AG04450 (cell line): ENCODE measurements at regions not wholly inside any gene's neighbourhood (a gene's known extent, or its start where the extent isn't known, plus 50 kb on each side); places are given as distances from the start of the nearest gene placed in this dataset.
"Not testable (repeated sequence)": the region's sequence is repeated elsewhere in the genome, so short reads cannot be mapped to it uniquely, and the experiment has no call there.

Experiments used
- CTCF ChIA-PET: fragments of 300-600, 350-600 bp; formaldehyde crosslinking; extraction: SDS; loops from one replicate; lab custom pipeline; 2022; ENCODE audit warnings: antibody characterized with exemption, inconsistent platforms; lab: Charles Lee
- POLR2A ChIA-PET: fragments of 350-600 bp; formaldehyde crosslinking; extraction: SDS; loops from one replicate; lab custom pipeline; 2021; ENCODE audit warnings: antibody characterized with exemption, inconsistent platforms; lab: Yijun Ruan, JAX
- DNase-seq: peaks from one replicate; pipeline ENCODE4 v3.0.0-alpha.2; 2011; ENCODE audit warnings: low read depth, low spot score
- H3K27ac ChIP-seq: one replicate; pipeline ENCODE4 v1.5.1; 2012; ENCODE audit warnings: low read depth, low read length, control low read depth
- H3K27me3 ChIP-seq: one replicate; pipeline ENCODE4 v1.6.0; 2012; ENCODE audit warnings: low read length; ENCODE audit not compliant: control insufficient read depth, insufficient read depth
- H3K4me3 ChIP-seq: 2 replicates; pipeline ENCODE4 v1.5.1; 2011; ENCODE audit warnings: mild to moderate bottlenecking, low read depth, low read length, control low read depth
- H3K9me3 ChIP-seq: 2 replicates; pipeline ENCODE4 v1.5.1; 2012; ENCODE audit warnings: low read length; ENCODE audit not compliant: control insufficient read depth, insufficient read depth
- TF ChIP-seq, protein P1 (sequence below): IDR thresholded peaks from 2 replicates; pipeline ENCODE4 v1.5.1; 2011; ENCODE audit warnings: low read depth, low read length, control low read depth, inconsistent platforms

DNA sequence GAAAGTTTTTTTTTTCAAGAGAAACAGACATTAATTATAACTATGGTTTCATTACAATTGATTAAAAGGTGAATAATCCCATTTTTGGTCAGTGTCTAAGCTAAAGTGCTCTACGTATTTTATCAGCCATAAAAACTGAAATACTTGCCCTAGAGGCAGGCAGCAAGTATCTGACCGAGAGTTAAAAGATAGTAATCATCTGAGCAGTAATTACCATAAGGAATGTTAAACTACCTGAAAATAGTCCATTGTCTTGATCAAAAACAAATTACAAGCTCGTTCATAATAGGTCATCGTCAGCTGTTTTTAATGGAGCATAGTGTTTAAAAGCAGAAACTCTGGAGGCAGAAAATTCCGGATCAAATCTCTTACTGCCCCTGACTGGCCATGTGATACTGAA is 105.7 kb upstream of the ZEB2 start:
- TF ChIP-seq, protein P1, sequence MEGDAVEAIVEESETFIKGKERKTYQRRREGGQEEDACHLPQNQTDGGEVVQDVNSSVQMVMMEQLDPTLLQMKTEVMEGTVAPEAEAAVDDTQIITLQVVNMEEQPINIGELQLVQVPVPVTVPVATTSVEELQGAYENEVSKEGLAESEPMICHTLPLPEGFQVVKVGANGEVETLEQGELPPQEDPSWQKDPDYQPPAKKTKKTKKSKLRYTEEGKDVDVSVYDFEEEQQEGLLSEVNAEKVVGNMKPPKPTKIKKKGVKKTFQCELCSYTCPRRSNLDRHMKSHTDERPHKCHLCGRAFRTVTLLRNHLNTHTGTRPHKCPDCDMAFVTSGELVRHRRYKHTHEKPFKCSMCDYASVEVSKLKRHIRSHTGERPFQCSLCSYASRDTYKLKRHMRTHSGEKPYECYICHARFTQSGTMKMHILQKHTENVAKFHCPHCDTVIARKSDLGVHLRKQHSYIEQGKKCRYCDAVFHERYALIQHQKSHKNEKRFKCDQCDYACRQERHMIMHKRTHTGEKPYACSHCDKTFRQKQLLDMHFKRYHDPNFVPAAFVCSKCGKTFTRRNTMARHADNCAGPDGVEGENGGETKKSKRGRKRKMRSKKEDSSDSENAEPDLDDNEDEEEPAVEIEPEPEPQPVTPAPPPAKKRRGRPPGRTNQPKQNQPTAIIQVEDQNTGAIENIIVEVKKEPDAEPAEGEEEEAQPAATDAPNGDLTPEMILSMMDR, result no peak
- ChIA-PET CTCF (no interaction called here), POLR2A (no interaction called here)
- Histone ChIP-seq H3K4me3 (no peak overlapping the region), H3K27ac (no peak overlapping the region), H3K27me3 (no peaks in the 10 kb centered on the region), H3K9me3 (no peaks in the 10 kb centered on the region)
- no peak for DNase-seq

DNA sequence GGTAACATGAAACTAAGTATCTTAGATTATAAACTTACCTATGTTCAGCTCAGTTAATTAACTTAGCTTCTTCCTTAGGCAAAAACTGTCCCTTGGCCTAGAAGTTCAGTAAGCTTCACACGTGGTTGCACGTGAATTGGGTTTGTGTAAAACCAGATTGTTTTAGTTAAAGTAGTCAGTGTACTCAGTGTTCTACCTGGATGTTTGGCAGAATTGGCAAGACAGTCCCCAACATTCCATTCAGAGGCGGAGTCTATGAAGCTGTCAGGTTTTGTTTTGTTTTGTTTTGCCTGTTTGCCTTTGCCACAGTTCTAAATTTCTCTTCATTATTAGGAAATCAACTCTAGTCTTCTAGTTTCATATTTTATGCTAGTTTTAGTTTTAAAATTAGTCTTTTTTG is 105.3 kb upstream of the ZEB2 start:
- CTCF ChIA-PET, result no interaction called here
- Histone ChIP-seq H3K27me3 (no peaks in the 10 kb centered on the region), H3K27ac (no peak overlapping the region), H3K4me3 (no peak overlapping the region), H3K9me3 (no peaks in the 10 kb centered on the region)
- POLR2A ChIA-PET, result no interaction called here
- TF ChIP-seq, protein P1, result no peak
- no peak for DNase-seq

DNA sequence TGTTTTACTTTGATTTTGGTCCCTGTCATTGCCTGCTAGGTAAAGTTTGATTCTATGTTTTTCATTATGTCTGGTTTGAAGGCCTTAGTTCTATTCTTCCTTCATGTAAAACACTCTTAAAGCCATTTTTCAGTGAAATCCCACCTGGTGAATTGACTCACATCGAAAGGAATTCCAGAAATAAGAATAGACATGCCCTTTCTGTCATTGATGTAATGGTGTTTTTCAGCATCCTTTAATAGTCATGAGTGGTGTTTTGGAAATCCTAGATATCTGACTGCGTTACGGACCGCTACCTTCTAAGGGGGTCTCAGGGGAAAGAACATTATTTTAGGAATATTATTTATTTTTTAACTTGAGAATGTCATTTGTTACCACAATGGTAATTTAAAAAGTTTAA is 104.5 kb upstream of the ZEB2 start:
- ChIA-PET POLR2A (no interaction called here), CTCF (no interaction called here)
- Histone ChIP-seq H3K4me3 (no peak overlapping the region), H3K9me3 (no peaks in the 10 kb centered on the region), H3K27ac (no peak overlapping the region), H3K27me3 (no peaks in the 10 kb centered on the region)
- TF ChIP-seq, protein P1, result no peak
- no peak for DNase-seq

DNA sequence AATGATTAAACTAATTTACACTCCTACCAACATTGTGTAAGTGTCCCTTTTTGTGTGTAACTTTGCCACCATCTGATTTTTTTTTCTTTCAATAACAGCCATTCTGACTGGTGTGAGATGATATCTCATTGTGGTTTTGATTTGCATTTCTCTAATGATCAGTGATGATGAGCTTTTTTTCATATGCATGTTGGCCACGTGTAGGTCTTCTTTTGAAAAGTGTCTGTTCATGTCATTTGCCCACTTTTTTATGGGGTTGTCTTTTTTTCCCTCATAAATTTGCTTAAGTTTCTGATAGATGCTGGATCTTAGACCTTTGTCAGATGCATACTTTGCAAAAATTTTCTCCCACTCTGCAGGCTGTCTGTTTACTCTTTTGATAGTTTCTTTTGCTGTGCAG is 102.5 kb upstream of the ZEB2 start:
- H3K9me3 ChIP-seq, POLR2A ChIA-PET, H3K27ac ChIP-seq, DNase-seq, H3K4me3 ChIP-seq, H3K27me3 ChIP-seq: not testable (repeated sequence)
- CTCF ChIA-PET, result interaction anchor here (1.7 kb wide), 1 partner anchor 12 kb away, joined by 3 read pairs; no protein-coding TSS in a partner anchor

DNA sequence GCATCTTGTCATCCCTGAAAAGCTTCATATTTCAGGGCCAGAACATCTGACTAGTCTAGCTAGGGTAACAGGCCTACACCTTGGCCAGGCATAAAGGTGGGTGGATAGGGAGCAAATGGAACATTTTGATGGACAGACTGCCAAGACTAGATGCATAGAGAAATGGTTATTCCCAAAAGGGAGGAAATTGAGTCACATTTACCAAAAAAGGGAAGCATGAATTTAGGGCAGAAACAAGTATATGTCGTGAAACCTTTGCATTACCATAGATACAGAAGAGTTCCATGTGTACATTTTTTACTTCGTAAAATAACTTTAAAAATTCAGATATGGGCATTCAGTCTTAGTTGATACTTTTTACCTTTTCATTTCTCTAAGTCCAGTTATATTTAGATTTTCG is 101.3 kb upstream of the ZEB2 start:
- no peak for DNase-seq
- no peak overlapping the region for H3K4me3 ChIP-seq
- no peaks in the 10 kb centered on the region for H3K9me3 ChIP-seq
- TF ChIP-seq, protein P1, result no peak
- H3K27me3 ChIP-seq, result no peaks in the 10 kb centered on the region
- H3K27ac ChIP-seq, result no peak overlapping the region
- ChIA-PET POLR2A (no interaction called here), CTCF (no interaction called here)

DNA sequence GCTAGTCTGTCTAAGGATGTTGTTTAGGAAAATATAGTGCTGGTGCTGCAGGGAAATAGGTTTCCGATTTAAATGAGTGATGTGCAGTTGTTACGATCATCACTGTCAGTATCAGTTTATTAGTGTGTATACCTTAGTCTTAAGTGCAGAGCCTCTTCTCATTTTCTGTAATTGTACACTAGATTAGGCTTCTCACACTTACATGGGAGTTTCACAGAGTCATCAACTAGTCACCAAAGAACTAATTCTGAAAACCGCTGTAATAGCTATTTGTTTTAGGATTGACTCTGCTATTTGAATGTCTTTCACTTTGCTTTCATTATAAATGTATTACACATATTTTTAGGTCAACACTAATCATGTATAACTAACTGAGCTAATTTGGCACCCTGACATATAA is 99.8 kb upstream of the ZEB2 start:
- Histone ChIP-seq H3K4me3 (no peak overlapping the region), H3K9me3 (no peaks in the 10 kb centered on the region), H3K27ac (no peak overlapping the region), H3K27me3 (no peaks in the 10 kb centered on the region)
- TF ChIP-seq, protein P1, result no peak
- ChIA-PET CTCF (no interaction called here), POLR2A (no interaction called here)
- DNase-seq, result no peak

DNA sequence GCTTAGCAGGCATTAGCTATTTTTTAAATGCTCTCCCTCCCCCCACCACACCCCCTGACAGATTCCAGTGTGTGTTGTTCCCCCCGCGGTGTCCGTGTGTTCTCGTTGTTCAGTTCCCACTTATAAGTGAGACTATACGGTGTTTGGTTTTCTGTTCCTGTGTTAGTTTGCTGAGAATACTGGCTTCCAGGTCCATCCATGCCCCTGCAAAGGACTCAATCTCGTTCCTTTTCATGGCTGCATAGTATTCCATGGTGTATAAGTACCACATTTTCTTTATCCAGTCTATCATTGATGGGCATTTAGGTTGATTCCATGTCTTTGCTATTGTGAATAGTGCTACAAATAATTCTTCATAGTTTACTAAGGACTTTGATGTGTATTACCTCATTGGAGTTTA is 97.3 kb upstream of the ZEB2 start:
- H3K9me3 ChIP-seq, CTCF ChIA-PET, H3K27ac ChIP-seq, H3K4me3 ChIP-seq, DNase-seq, H3K27me3 ChIP-seq, POLR2A ChIA-PET: not testable (repeated sequence)
